Neural cell (in vitro differentiated cells): ENCODE measurements at regions not wholly inside any gene's neighbourhood (a gene's known extent, or its start where the extent isn't known, plus 50 kb on each side); places are given as distances from the start of the nearest gene placed in this dataset.

Experiments used
- H2AFZ ChIP-seq: fragments of 200-600, 300-800 bp; sonication (generic), shearing (Covaris generic); 2 replicates; pipeline ENCODE4 v1.6.0; 2014; ENCODE audit warnings: low read depth, mild to moderate bottlenecking, antibody characterized with exemption, low read length, moderate library complexity
- H3F3A ChIP-seq: fragments of 200-600 bp; shearing (Covaris generic); 2 replicates; pipeline ENCODE4 v1.6.1; 2016; ENCODE audit warnings: mild to moderate bottlenecking, moderate library complexity, mixed read lengths, antibody characterized with exemption, low read length; ENCODE audit not compliant: insufficient read depth, poor library complexity, severe bottlenecking
- H3K27ac ChIP-seq: fragments of 200-600, 300-800 bp; sonication (generic), shearing (Covaris generic); 2 replicates; pipeline ENCODE4 v1.5.1; 2014; ENCODE audit warnings: mild to moderate bottlenecking, low read length, moderate library complexity
- H3K27me3 ChIP-seq: fragments of 300-800, 200-600 bp; sonication (generic), shearing (Covaris generic); 2 replicates; pipeline ENCODE4 v1.6.0; 2014; ENCODE audit warnings: mild to moderate bottlenecking, low read depth, low read length, moderate library complexity; ENCODE audit not compliant: insufficient read depth
- H3K36me3 ChIP-seq: fragments of 300-800, 200-600 bp; sonication (generic), shearing (Covaris generic); 2 replicates; pipeline ENCODE4 v1.5.1; 2014; ENCODE audit warnings: mild to moderate bottlenecking, antibody characterized with exemption, low read length, moderate library complexity; ENCODE audit not compliant: insufficient read depth
- H3K4me2 ChIP-seq: fragments of 300-800, 200-600 bp; sonication (generic), shearing (Covaris generic); 2 replicates; pipeline ENCODE4 v1.6.0; 2014; ENCODE audit warnings: mild to moderate bottlenecking, low read length
- H3K4me3 ChIP-seq: fragments of 300-800, 200-600 bp; sonication (generic), shearing (Covaris generic); 2 replicates; pipeline ENCODE4 v1.5.1; 2014; ENCODE audit warnings: mild to moderate bottlenecking, low read length, moderate library complexity
- H3K79me2 ChIP-seq: fragments of 200-600 bp; shearing (Covaris generic); replicated peaks from 2 replicates; pipeline ENCODE4 v1.6.0; 2014; ENCODE audit warnings: mild to moderate bottlenecking, low read length, moderate library complexity; ENCODE audit not compliant: insufficient read depth
- H3K9ac ChIP-seq: fragments of 300-800, 200-600 bp; sonication (generic), shearing (Covaris generic); 2 replicates; pipeline ENCODE4 v1.6.1; 2016; ENCODE audit warnings: mild to moderate bottlenecking, low read length, mixed read lengths
- H3K9me2 ChIP-seq: fragments of 200-600 bp; shearing (Covaris generic); 2 replicates; pipeline ENCODE4 v1.6.1; 2016; ENCODE audit warnings: mild to moderate bottlenecking, low read length, mixed read lengths; ENCODE audit not compliant: insufficient read depth
- H3K9me3 ChIP-seq: fragments of 200-600, 300-800 bp; sonication (generic), shearing (Covaris generic); 2 replicates; pipeline ENCODE4 v1.6.1; 2016; ENCODE audit warnings: mild to moderate bottlenecking, mixed run types, low read length, moderate library complexity, mixed read lengths
- H4K20me1 ChIP-seq: fragments of 200-600 bp; shearing (Covaris generic); 2 replicates; pipeline ENCODE4 v1.6.1; 2016; ENCODE audit warnings: mild to moderate bottlenecking, mixed run types; ENCODE audit not compliant: insufficient read depth
- CTCF ChIP-seq: fragments of 450-650 bp; IDR thresholded peaks from 2 replicates; pipeline ENCODE4 v1.5.1; 2014; ENCODE audit warnings: antibody characterized with exemption, mild to moderate bottlenecking, moderate library complexity; ENCODE audit not compliant: poor library complexity, severe bottlenecking
- EP300 ChIP-seq: fragments of 450-650 bp; conservative IDR thresholded peaks from 2 replicates; pipeline ENCODE4 v1.6.1; 2014; ENCODE audit warnings: antibody characterized with exemption, mild to moderate bottlenecking, moderate library complexity; ENCODE audit not compliant: poor library complexity, severe bottlenecking
- EZH2 ChIP-seq: fragments of 200-600, 300-800 bp; shearing (Covaris generic), sonication (generic); IDR thresholded peaks from 2 replicates; pipeline ENCODE4 v1.6.1; 2014; ENCODE audit warnings: antibody characterized with exemption, low read length, borderline replicate concordance, mild to moderate bottlenecking; ENCODE audit not compliant: insufficient read depth, poor library complexity, severe bottlenecking
- MXI1 ChIP-seq: fragments of 450-650 bp; conservative IDR thresholded peaks from 2 replicates; pipeline ENCODE4 v1.6.1; 2014; ENCODE audit warnings: antibody characterized with exemption, mild to moderate bottlenecking; ENCODE audit not compliant: poor library complexity, severe bottlenecking
- POLR2AphosphoS5 ChIP-seq: IDR thresholded peaks from 2 replicates; pipeline ENCODE4 v1.6.1; 2012
- RAD21 ChIP-seq: fragments of 450-650 bp; conservative IDR thresholded peaks from 2 replicates; pipeline ENCODE4 v1.6.1; 2014; ENCODE audit warnings: antibody characterized with exemption, mild to moderate bottlenecking, moderate library complexity
- REST ChIP-seq: IDR thresholded peaks from 2 replicates; pipeline ENCODE4 v1.6.1; 2012; ENCODE audit warnings: borderline replicate concordance
- SMC3 ChIP-seq: fragments of 450-650 bp; conservative IDR thresholded peaks from 2 replicates; pipeline ENCODE4 v1.6.1; 2014; ENCODE audit warnings: antibody characterized with exemption, mild to moderate bottlenecking, moderate library complexity; ENCODE audit not compliant: poor library complexity
- TAF1 ChIP-seq: IDR thresholded peaks from 2 replicates; pipeline ENCODE4 v1.6.1; 2012; ENCODE audit warnings: low read depth

GRCh38 chr2:210997373-210997772 is 441.0 kb downstream of the CPS1 start:
- H3F3A ChIP-seq: no peaks in the 10 kb centered on the region
- TF ChIP-seq TAF1 (no peak), RAD21 (no peak), POLR2AphosphoS5 (no peak), SMC3 (no peak), REST (no peak), CTCF (no peak), EP300 (no peak), MXI1 (no peak), EZH2 (no peak)
- H3K27ac ChIP-seq: no peak overlapping the region
- no peak overlapping the region for H3K4me3 ChIP-seq
- H3K9ac ChIP-seq: no peak overlapping the region
- H3K79me2 ChIP-seq: no peaks in the 10 kb centered on the region
- no peak overlapping the region for H2AFZ ChIP-seq
- no peaks in the 10 kb centered on the region for H3K27me3 ChIP-seq
- H3K36me3 ChIP-seq: no peaks in the 10 kb centered on the region
- H3K9me3 ChIP-seq: no peaks in the 10 kb centered on the region
- no peaks in the 10 kb centered on the region for H4K20me1 ChIP-seq
- H3K9me2 ChIP-seq: no peaks in the 10 kb centered on the region
- no peak overlapping the region for H3K4me2 ChIP-seq

- TF ChIP-seq SMC3 (no peak), EP300 (no peak), TAF1 (no peak), EZH2 (no peak), RAD21 (no peak), CTCF (no peak), REST (no peak), MXI1 (no peak), POLR2AphosphoS5 (no peak)
- Histone ChIP-seq H3K9me3 (no peaks in the 10 kb centered on the region), H3K79me2 (no peaks in the 10 kb centered on the region), H3K4me3 (no peak overlapping the region), H4K20me1 (no peaks in the 10 kb centered on the region), H3K27me3 (no peaks in the 10 kb centered on the region), H3K9ac (no peak overlapping the region), H3K36me3 (no peaks in the 10 kb centered on the region), H3F3A (no peaks in the 10 kb centered on the region), H2AFZ (no peak overlapping the region), H3K4me2 (no peak overlapping the region), H3K27ac (no peak overlapping the region), H3K9me2 (no peaks in the 10 kb centered on the region)
These were observed 441.9 kb downstream of the CPS1 start for GRCh38 chr2:210998334-210998733.
